ENCODE measurements at regions not wholly inside any gene's neighbourhood (a gene's known extent, or its start where the extent isn't known, plus 50 kb on each side); places are given as distances from the start of the nearest gene placed in this dataset.

GRCh38 chr5:77832938-77833337, 56.8 kb upstream of the TBCA start:
- Histone ChIP-seq H3K27me3 (ENCODE audit: low read length) (no peaks in the 10 kb centered on the region), H4K20me1 (ENCODE audit: low read length) (no peaks in the 10 kb centered on the region), H2AFZ (ENCODE audit: low read length) (no peak overlapping the region), H3K9ac (ENCODE audit: low read length) (no peak overlapping the region), H3K79me2 (ENCODE audit: low read length) (no peaks in the 10 kb centered on the region), H3K36me3 (ENCODE audit: low read depth, low read length) (no peaks in the 10 kb centered on the region), H3K27ac (ENCODE audit: low read length) (no peak overlapping the region), H3K9me2 (replicated peaks; ENCODE audit: low read length) (no peaks in the 10 kb centered on the region), H3K9me3 (ENCODE audit: low read length) (no peaks in the 10 kb centered on the region), H3K4me2 (ENCODE audit: low read length) (no peak overlapping the region), H3K4me1 (ENCODE audit: insufficient read depth, low read length) (no peaks in the 10 kb centered on the region), H3F3A (ENCODE audit: low read length, unreplicated experiment) (no peaks in the 10 kb centered on the region), H3K4me3 (ENCODE audit: low read length) (no peak overlapping the region)
- intact Hi-C loops (cut with micrococcal nuclease), result no loop called here
- BruUV-seq (replicated peaks), result no TSS peak
- no peak for TF ChIP-seq EZH2 (IDR thresholded peaks at IDR 0.05; ENCODE audit: low read length, unreplicated experiment)
- TF ChIP-seq EZH2phosphoT487 (IDR thresholded peaks at IDR 0.05; ENCODE audit: borderline replicate concordance, low read length), result no peak
- TF ChIP-seq CTCF (conservative IDR thresholded peaks at IDR 0.05; ENCODE audit: low read depth, low read length), result no peak
- POLR2A ChIA-PET (ENCODE audit: unreplicated experiment), result no interaction called here
- ATAC-seq (no peak), DNase-seq (no peak)
- CTCF ChIA-PET, result no interaction called here

GRCh38 chr5:77832166-77832770, 56.1 kb upstream of the TBCA start:
- Histone ChIP-seq H3K4me2 (ENCODE audit: low read length) (no peak overlapping the region), H3K27ac (ENCODE audit: low read length) (no peak overlapping the region), H3K36me3 (ENCODE audit: low read depth, low read length) (no peaks in the 10 kb centered on the region), H3K27me3 (ENCODE audit: low read length) (no peaks in the 10 kb centered on the region), H3F3A (ENCODE audit: low read length, unreplicated experiment) (no peaks in the 10 kb centered on the region), H3K9me3 (ENCODE audit: low read length) (no peaks in the 10 kb centered on the region), H3K79me2 (ENCODE audit: low read length) (no peaks in the 10 kb centered on the region), H3K4me1 (ENCODE audit: insufficient read depth, low read length) (no peaks in the 10 kb centered on the region), H2AFZ (ENCODE audit: low read length) (no peak overlapping the region), H3K9ac (ENCODE audit: low read length) (no peak overlapping the region), H3K9me2 (replicated peaks; ENCODE audit: low read length) (no peaks in the 10 kb centered on the region), H3K4me3 (ENCODE audit: low read length) (no peak overlapping the region), H4K20me1 (ENCODE audit: low read length) (no peaks in the 10 kb centered on the region)
- POLR2A ChIA-PET (ENCODE audit: unreplicated experiment), result no interaction called here
- TF ChIP-seq CTCF (conservative IDR thresholded peaks at IDR 0.05; ENCODE audit: low read depth, low read length), result no peak
- no peak for TF ChIP-seq EZH2phosphoT487 (IDR thresholded peaks at IDR 0.05; ENCODE audit: borderline replicate concordance, low read length)
- no peak for TF ChIP-seq EZH2 (IDR thresholded peaks at IDR 0.05; ENCODE audit: low read length, unreplicated experiment)
- ATAC-seq (no peak), DNase-seq (no peak)
- intact Hi-C loops (cut with micrococcal nuclease), result no loop called here
- BruUV-seq (replicated peaks), result no TSS peak
- CTCF ChIA-PET, result no interaction called here

GRCh38 chr5:77828445-77828844, 52.3 kb upstream of the TBCA start:
- Histone ChIP-seq H3K9me3 (ENCODE audit: low read length) (no peaks in the 10 kb centered on the region), H2AFZ (ENCODE audit: low read length) (no peak overlapping the region), H3K9ac (ENCODE audit: low read length) (no peak overlapping the region), H3K4me2 (ENCODE audit: low read length) (no peak overlapping the region), H3K9me2 (replicated peaks; ENCODE audit: low read length) (no peaks in the 10 kb centered on the region), H3F3A (ENCODE audit: low read length, unreplicated experiment) (no peaks in the 10 kb centered on the region), H3K27me3 (ENCODE audit: low read length) (no peaks in the 10 kb centered on the region), H3K4me3 (ENCODE audit: low read length) (no peak overlapping the region), H3K27ac (ENCODE audit: low read length) (no peak overlapping the region), H4K20me1 (ENCODE audit: low read length) (no peaks in the 10 kb centered on the region), H3K4me1 (ENCODE audit: insufficient read depth, low read length) (no peaks in the 10 kb centered on the region), H3K36me3 (ENCODE audit: low read depth, low read length) (no peaks in the 10 kb centered on the region), H3K79me2 (ENCODE audit: low read length) (no peaks in the 10 kb centered on the region)
- intact Hi-C loops (cut with micrococcal nuclease), result no loop called here
- POLR2A ChIA-PET (ENCODE audit: unreplicated experiment), result no interaction called here
- 0 out of 2 replicates have a peak, but pooled peaks have one; percentile 18 for TF ChIP-seq CTCF (conservative IDR thresholded peaks at IDR 0.05; ENCODE audit: low read depth, low read length)
- TF ChIP-seq EZH2 (IDR thresholded peaks at IDR 0.05; ENCODE audit: low read length, unreplicated experiment), result no peak
- ATAC-seq, result no peak
- peak; percentile 22 for DNase-seq
- CTCF ChIA-PET, result no interaction called here
- BruUV-seq (replicated peaks), result no TSS peak
